Activated CD8-positive, alpha-beta memory T cell treated with anti-CD3 and anti-CD28 coated beads, Interleukin-2, amount 50 U/mL, for 24 hours (primary cell): ENCODE measurements at regions not wholly inside any gene's neighbourhood (a gene's known extent, or its start where the extent isn't known, plus 50 kb on each side); places are given as distances from the start of the nearest gene placed in this dataset.

Experiments
- DNase-seq: peaks from one replicate; pipeline ENCODE4 v3.0.0-alpha.2; 2020; ENCODE audit errors: extremely low read depth

- no peak for DNase-seq
These were observed 203.0 kb upstream of the USP25 start for GRCh38 chr21:15526798-15527197.

- DNase-seq, result no peak
These were observed 201.4 kb upstream of the USP25 start for GRCh38 chr21:15528346-15528745.

- DNase-seq, result no peak
These were observed 197.8 kb upstream of the USP25 start for GRCh38 chr21:15531986-15532385.

GRCh38 chr21:15533618-15534017 lies 196.2 kb upstream of the USP25 start:
- no peak for DNase-seq

GRCh38 chr21:15534450-15534886 lies 195.3 kb upstream of the USP25 start:
- DNase-seq, result no peak

- no peak for DNase-seq
These were observed 190.4 kb upstream of the USP25 start for GRCh38 chr21:15539376-15539775.

- DNase-seq, result no peak
These were observed 186.3 kb upstream of the USP25 start for GRCh38 chr21:15543473-15543872.

GRCh38 chr21:15549671-15550070 lies 180.1 kb upstream of the USP25 start:
- no peak for DNase-seq

GRCh38 chr21:15552914-15553494 lies 176.8 kb upstream of the USP25 start:
- no peak for DNase-seq

GRCh38 chr21:15557925-15558324 lies 171.9 kb upstream of the USP25 start:
- DNase-seq, result no peak

- no peak for DNase-seq
These were observed 170.9 kb upstream of the USP25 start for GRCh38 chr21:15558884-15559283.

GRCh38 chr21:15559660-15560059 lies 170.1 kb upstream of the USP25 start:
- no peak for DNase-seq

- no peak for DNase-seq
These were observed 169.3 kb upstream of the USP25 start for GRCh38 chr21:15560383-15561056.

GRCh38 chr21:15562748-15563147 lies 167.0 kb upstream of the USP25 start:
- no peak for DNase-seq

GRCh38 chr21:15564907-15565306 lies 164.9 kb upstream of the USP25 start:
- no peak for DNase-seq

GRCh38 chr21:15566703-15567102 lies 163.1 kb upstream of the USP25 start:
- no peak for DNase-seq

- DNase-seq, result no peak
These were observed 162.6 kb upstream of the USP25 start for GRCh38 chr21:15567191-15567590.

GRCh38 chr21:15568516-15568915 lies 161.3 kb upstream of the USP25 start:
- no peak for DNase-seq

GRCh38 chr21:15586752-15587427 lies 142.9 kb upstream of the USP25 start:
- no peak for DNase-seq

- DNase-seq, result no peak
These were observed 137.4 kb upstream of the USP25 start for GRCh38 chr21:15592271-15592860.

GRCh38 chr21:15592957-15593356 lies 136.8 kb upstream of the USP25 start:
- no peak for DNase-seq

GRCh38 chr21:15601390-15601789 lies 128.4 kb upstream of the USP25 start:
- DNase-seq, result no peak

- DNase-seq, result no peak
These were observed 125.4 kb upstream of the USP25 start for GRCh38 chr21:15604413-15604812.
